Uterus (tissue), 3 donors: ENCODE measurements at regions not wholly inside any gene's neighbourhood (a gene's known extent, or its start where the extent isn't known, plus 50 kb on each side); places are given as distances from the start of the nearest gene placed in this dataset.

ENCODE experiments used
- DNase-seq, 2 donors: peaks; one replicate each; pipeline ENCODE4 v3.0.0-alpha.2; 2019 to 2020
- H3K27ac ChIP-seq, 2 donors: fragments of 200-600 bp; sonication (generic); 1 replicate in 1 of 2; 2 replicates in 1 of 2; pipeline ENCODE4 v1.5.1; 2016 to 2018
- H3K27me3 ChIP-seq, 2 donors: fragments of 200-600 bp; sonication (generic); one replicate each; pipeline ENCODE4 v1.5.1; 2018 to 2019; ENCODE audit warnings: control low read depth in 1 of 2
- H3K36me3 ChIP-seq, 2 donors: fragments of 200-600 bp; sonication (generic); one replicate each; pipeline ENCODE4 v1.5.1; 2019; ENCODE audit warnings: control low read depth in 1 of 2
- H3K4me1 ChIP-seq, 2 donors: fragments of 200-600 bp; sonication (generic); one replicate each; pipeline ENCODE4 v1.5.1; 2018 to 2019; ENCODE audit warnings: control low read depth in 1 of 2
- H3K4me3 ChIP-seq, 2 donors: fragments of 200-600 bp; sonication (generic); 1 replicate in 1 of 2; 2 replicates in 1 of 2; pipeline ENCODE4 v1.5.1; 2018 to 2019; ENCODE audit warnings: mild to moderate bottlenecking in 1 of 2
- H3K9me3 ChIP-seq, 2 donors: fragments of 200-600 bp; sonication (generic); one replicate each; pipeline ENCODE4 v1.5.1; 2019; ENCODE audit warnings: control low read depth in 1 of 2
- CTCF ChIP-seq, 4 experiments: fragments of 200-600 bp in 2 of 4; fragments of 450-650 bp in 2 of 4; sonication (generic) in 2 of 4; IDR thresholded peaks; one replicate each; pipeline ENCODE4 v1.5.1; 2016 to 2019; ENCODE audit warnings: antibody characterized with exemption in 4 of 4, mild to moderate bottlenecking in 2 of 4, moderate library complexity in 1 of 4
- POLR2A ChIP-seq, 2 donors: fragments of 450-650 bp; IDR thresholded peaks; one replicate each; pipeline ENCODE4 v1.6.1; 2016; ENCODE audit warnings: antibody characterized with exemption in 2 of 2, mild to moderate bottlenecking in 1 of 2, moderate library complexity in 1 of 2
- intact Hi-C: fragments of 100-400 bp; cut with DNase I; formaldehyde crosslinking; loops from one replicate; pipeline ENCODE4 v1.15.1; 2023; ENCODE audit warnings: low total_unique reads
- donor health status: DM: yes; HTN: yes; CAD: no.

DNA sequence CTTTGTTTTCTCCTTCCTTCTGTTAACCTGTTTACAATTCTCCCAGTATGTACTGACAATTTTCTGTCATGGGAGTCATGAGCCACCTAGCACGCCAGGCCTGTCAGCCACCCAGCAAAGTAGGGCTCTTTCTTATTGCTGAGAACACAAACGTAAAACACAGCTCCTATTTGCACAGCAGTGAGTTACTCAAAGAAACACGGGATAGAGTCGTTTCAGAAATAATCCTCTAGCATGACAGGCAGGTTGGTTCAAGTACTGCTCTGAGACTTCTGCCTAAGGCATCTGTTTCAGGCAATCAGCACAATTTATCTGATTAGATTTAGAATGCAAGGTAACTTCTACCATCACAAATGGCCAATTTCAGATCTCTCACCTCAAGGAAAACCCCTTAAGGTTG is 88.8 kb downstream of the CD24 start:
- Histone ChIP-seq H3K4me1 (no peaks in the 10 kb centered on the region), H3K9me3 (no peaks in the 10 kb centered on the region), H3K4me3 (no peak overlapping the region), H3K27me3 (no peaks in the 10 kb centered on the region), H3K27ac (no peak overlapping the region), H3K36me3 (no peaks in the 10 kb centered on the region)
- TF ChIP-seq POLR2A (IDR thresholded peaks at IDR 0.05) (no peak), CTCF (IDR thresholded peaks at IDR 0.05) (no peak)
- intact Hi-C loops: no loop called here
- no peak for DNase-seq

GRCh38 chr6:106884576-106884975 is 90.0 kb downstream of the CD24 start:
- Histone ChIP-seq H3K27me3 (no peaks in the 10 kb centered on the region), H3K4me1 (no peaks in the 10 kb centered on the region), H3K27ac (no peak overlapping the region), H3K9me3 (no peaks in the 10 kb centered on the region), H3K36me3 (no peaks in the 10 kb centered on the region), H3K4me3 (no peak overlapping the region)
- no peak for DNase-seq
- TF ChIP-seq CTCF (IDR thresholded peaks at IDR 0.05) (no peak), POLR2A (IDR thresholded peaks at IDR 0.05) (no peak)
- intact Hi-C loops: no loop called here

GRCh38 chr6:106883808-106884262 is 90.7 kb downstream of the CD24 start:
- no peak for DNase-seq
- TF ChIP-seq POLR2A (IDR thresholded peaks at IDR 0.05) (no peak), CTCF (IDR thresholded peaks at IDR 0.05) (no peak)
- Histone ChIP-seq H3K9me3 (no peaks in the 10 kb centered on the region), H3K4me1 (no peaks in the 10 kb centered on the region), H3K27me3 (no peaks in the 10 kb centered on the region), H3K36me3 (no peaks in the 10 kb centered on the region), H3K4me3 (no peak overlapping the region), H3K27ac (peak overlapping the region in 1 of 2 donors; percentile 31)
- intact Hi-C loops: no loop called here

DNA sequence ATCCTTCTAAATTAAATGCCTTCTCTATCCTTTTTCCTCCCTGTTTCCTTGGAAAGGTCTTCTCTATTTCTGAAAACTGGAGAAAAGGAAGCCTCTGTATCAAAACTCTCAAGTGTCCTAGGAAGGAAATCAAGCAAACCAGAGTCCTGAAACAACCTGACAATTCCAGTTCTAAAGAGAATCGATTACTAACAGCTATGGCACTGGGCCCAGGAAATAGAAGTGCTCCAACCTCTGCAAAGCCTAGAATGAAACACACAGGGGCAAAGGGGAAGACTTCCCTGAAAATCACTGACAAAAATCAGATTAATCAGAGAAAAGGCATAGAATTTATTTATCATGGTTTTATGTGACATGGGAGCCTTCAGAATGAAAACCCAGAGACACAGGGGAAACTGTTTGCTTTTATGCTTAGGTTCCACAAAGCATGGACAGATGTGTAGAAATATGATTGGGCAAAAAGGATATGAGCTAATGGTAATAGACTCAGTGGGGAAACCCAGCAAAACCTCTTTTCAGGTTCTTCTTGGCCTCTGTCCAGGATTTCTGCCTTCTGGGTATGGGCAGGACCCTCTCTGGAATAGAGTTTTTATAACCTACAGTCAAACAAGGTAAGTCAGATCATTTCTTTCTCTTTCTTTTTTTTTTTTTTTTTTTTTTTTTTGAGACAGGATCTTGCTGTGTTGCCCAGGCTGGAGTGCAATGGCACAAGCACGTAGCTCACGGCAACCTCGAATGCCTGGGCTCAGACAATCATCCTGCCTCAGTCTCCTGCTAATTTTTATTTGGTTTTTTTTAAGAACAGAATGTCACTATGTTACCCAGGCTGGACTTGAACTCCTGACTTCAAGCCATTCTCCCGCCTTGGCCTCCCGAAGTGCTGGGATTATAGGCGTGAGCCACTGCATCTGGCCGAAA is 91.7 kb downstream of the CD24 start:
- no peaks in the 10 kb centered on the region for H3K36me3 ChIP-seq
- peak overlapping the region in 1 of 2 donors; percentile 31 for H3K27ac ChIP-seq
- no peaks in the 10 kb centered on the region for H3K27me3 ChIP-seq
- TF ChIP-seq CTCF (IDR thresholded peaks at IDR 0.05) (no peak), POLR2A (IDR thresholded peaks at IDR 0.05) (no peak)
- intact Hi-C loops: no loop called here
- H3K4me3 ChIP-seq: no peak overlapping the region
- no peaks in the 10 kb centered on the region for H3K4me1 ChIP-seq
- DNase-seq: no peak
- no peaks in the 10 kb centered on the region for H3K9me3 ChIP-seq

DNA sequence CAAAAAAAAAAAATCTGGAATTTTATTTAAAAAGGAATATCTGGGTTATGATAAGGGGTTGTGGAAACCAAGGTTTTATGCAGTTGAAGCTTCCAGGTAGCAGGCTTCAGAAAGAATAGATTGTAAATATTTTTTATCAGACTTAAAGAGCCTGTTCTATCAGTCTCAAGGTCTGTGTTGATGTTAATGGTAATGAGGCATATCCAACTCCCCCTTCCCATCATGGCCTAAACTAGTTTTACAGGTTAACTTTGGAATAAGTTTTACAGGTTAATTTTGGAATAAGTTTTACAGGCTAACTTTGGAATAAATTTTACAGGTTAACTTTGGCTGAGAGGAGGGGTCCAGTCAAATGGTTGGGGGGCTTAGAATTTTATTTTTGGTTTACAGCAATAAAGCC is 92.4 kb downstream of the CD24 start:
- Histone ChIP-seq H3K27me3 (no peaks in the 10 kb centered on the region), H3K27ac (no peak overlapping the region), H3K9me3 (no peaks in the 10 kb centered on the region), H3K36me3 (no peaks in the 10 kb centered on the region), H3K4me1 (no peaks in the 10 kb centered on the region), H3K4me3 (no peak overlapping the region)
- no peak for DNase-seq
- intact Hi-C loops: no loop called here
- TF ChIP-seq POLR2A (IDR thresholded peaks at IDR 0.05) (no peak), CTCF (IDR thresholded peaks at IDR 0.05) (no peak)
